Osteoblast (primary cell): ENCODE measurements at regions not wholly inside any gene's neighbourhood (a gene's known extent, or its start where the extent isn't known, plus 50 kb on each side); places are given as distances from the start of the nearest gene placed in this dataset.

Experiments used
- DNase-seq: peaks from one replicate; pipeline ENCODE4 v3.0.0; 2011; ENCODE audit warnings: low spot score, mixed read lengths; ENCODE audit not compliant: insufficient read length; ENCODE audit errors: missing footprints
- H2AFZ ChIP-seq: 2 replicates; pipeline ENCODE4 v1.6.0; 2011; ENCODE audit warnings: mild to moderate bottlenecking, low read length
- H3K27ac ChIP-seq: 2 replicates; pipeline ENCODE4 v1.5.1; 2011; ENCODE audit warnings: mild to moderate bottlenecking, low read depth, low read length, moderate library complexity
- H3K27me3 ChIP-seq: 2 replicates; pipeline ENCODE4 v1.6.0; 2012; ENCODE audit warnings: mild to moderate bottlenecking, control low read depth, inconsistent platforms, low read length, moderate library complexity; ENCODE audit not compliant: insufficient read depth
- H3K36me3 ChIP-seq: 2 replicates; pipeline ENCODE4 v1.5.1; 2011; ENCODE audit warnings: mild to moderate bottlenecking, low read length, control low read depth, moderate library complexity; ENCODE audit not compliant: insufficient read depth
- H3K4me1 ChIP-seq: 2 replicates; pipeline ENCODE4 v1.5.1; 2011; ENCODE audit warnings: mild to moderate bottlenecking, low read length, control low read depth, moderate library complexity; ENCODE audit not compliant: insufficient read depth
- H3K4me2 ChIP-seq: 2 replicates; pipeline ENCODE4 v1.6.0; 2011; ENCODE audit warnings: mild to moderate bottlenecking, low read length; ENCODE audit not compliant: insufficient read depth
- H3K4me3 ChIP-seq: fragments of 200-600 bp; sonication (generic); 3 replicates; pipeline ENCODE4 v1.5.1; 2012; ENCODE audit warnings: mild to moderate bottlenecking, low read length, inconsistent platforms; ENCODE audit not compliant: insufficient read depth
- H3K79me2 ChIP-seq: 2 replicates; pipeline ENCODE4 v1.6.0; 2012; ENCODE audit warnings: mild to moderate bottlenecking, low read length, control low read depth, inconsistent platforms; ENCODE audit not compliant: insufficient read depth
- H3K9me3 ChIP-seq: 2 replicates; pipeline ENCODE4 v1.5.1; 2011; ENCODE audit warnings: low read depth, low read length, control low read depth
- H4K20me1 ChIP-seq: 2 replicates; pipeline ENCODE4 v1.6.0; 2012; ENCODE audit warnings: mild to moderate bottlenecking, low read length, control low read depth; ENCODE audit not compliant: insufficient read depth
- TF ChIP-seq, protein P1 (sequence below): IDR thresholded peaks from 2 replicates; pipeline ENCODE4 v1.5.1; 2011; ENCODE audit warnings: mild to moderate bottlenecking, low read depth, low read length, moderate library complexity; ENCODE audit errors: extremely low read depth

GRCh38 chr10:125341611-125342010 lies 181.2 kb upstream of the CTBP2 start:
- DNase-seq = no peak
- TF ChIP-seq, protein P1, sequence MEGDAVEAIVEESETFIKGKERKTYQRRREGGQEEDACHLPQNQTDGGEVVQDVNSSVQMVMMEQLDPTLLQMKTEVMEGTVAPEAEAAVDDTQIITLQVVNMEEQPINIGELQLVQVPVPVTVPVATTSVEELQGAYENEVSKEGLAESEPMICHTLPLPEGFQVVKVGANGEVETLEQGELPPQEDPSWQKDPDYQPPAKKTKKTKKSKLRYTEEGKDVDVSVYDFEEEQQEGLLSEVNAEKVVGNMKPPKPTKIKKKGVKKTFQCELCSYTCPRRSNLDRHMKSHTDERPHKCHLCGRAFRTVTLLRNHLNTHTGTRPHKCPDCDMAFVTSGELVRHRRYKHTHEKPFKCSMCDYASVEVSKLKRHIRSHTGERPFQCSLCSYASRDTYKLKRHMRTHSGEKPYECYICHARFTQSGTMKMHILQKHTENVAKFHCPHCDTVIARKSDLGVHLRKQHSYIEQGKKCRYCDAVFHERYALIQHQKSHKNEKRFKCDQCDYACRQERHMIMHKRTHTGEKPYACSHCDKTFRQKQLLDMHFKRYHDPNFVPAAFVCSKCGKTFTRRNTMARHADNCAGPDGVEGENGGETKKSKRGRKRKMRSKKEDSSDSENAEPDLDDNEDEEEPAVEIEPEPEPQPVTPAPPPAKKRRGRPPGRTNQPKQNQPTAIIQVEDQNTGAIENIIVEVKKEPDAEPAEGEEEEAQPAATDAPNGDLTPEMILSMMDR = no peak
- H3K79me2 ChIP-seq = no peaks in the 10 kb centered on the region
- H3K36me3 ChIP-seq = no peaks in the 10 kb centered on the region
- H4K20me1 ChIP-seq = peaks cover 2% of the 10 kb centered on the region
- H3K4me2 ChIP-seq = no peak overlapping the region
- no peaks in the 10 kb centered on the region for H3K9me3 ChIP-seq
- no peak overlapping the region for H3K4me3 ChIP-seq
- H2AFZ ChIP-seq = no peak overlapping the region
- H3K27ac ChIP-seq = no peak overlapping the region
- H3K4me1 ChIP-seq = no peaks in the 10 kb centered on the region
- H3K27me3 ChIP-seq = peaks cover 4% of the 10 kb centered on the region

- Histone ChIP-seq H3K4me3 (no peak overlapping the region), H3K36me3 (no peaks in the 10 kb centered on the region), H3K27ac (no peak overlapping the region), H3K9me3 (no peaks in the 10 kb centered on the region), H2AFZ (no peak overlapping the region), H3K4me1 (no peaks in the 10 kb centered on the region), H3K79me2 (no peaks in the 10 kb centered on the region), H3K27me3 (peaks cover 4% of the 10 kb centered on the region), H4K20me1 (peaks cover 2% of the 10 kb centered on the region), H3K4me2 (no peak overlapping the region)
- DNase-seq = no peak
- TF ChIP-seq, protein P1 = no peak
Observed at GRCh38 chr10:125340903-125341302, 180.5 kb upstream of the CTBP2 start.

GRCh38 chr10:125337510-125337909 lies 177.1 kb upstream of the CTBP2 start:
- DNase-seq = no peak
- Histone ChIP-seq H3K36me3 (no peaks in the 10 kb centered on the region), H3K4me3 (no peak overlapping the region), H3K79me2 (no peaks in the 10 kb centered on the region), H3K27me3 (no peaks in the 10 kb centered on the region), H3K4me1 (no peaks in the 10 kb centered on the region), H4K20me1 (peaks cover 2% of the 10 kb centered on the region), H3K4me2 (no peak overlapping the region), H3K27ac (no peak overlapping the region), H3K9me3 (no peaks in the 10 kb centered on the region), H2AFZ (no peak overlapping the region)
- TF ChIP-seq, protein P1 = peak; percentile 8

DNA sequence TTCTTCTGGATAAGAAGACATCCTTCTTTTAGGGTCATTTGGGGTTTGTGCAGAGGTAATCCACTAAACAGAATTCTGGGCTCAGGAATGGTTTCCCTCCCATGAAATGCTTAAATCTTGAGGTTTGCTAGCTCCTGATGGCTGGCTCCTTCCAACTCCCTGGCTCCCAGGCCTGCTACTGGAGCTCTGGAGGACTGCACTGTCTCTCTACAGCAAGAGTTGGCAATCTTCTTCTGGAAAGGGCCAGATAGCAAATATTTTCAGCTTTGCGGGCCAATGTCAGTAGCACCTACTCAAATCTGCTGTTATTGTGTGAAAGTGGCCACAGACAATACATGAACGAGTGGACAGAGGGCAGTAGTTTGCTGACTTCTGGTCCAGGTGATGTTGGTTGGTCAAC lies 174.2 kb upstream of the CTBP2 start:
- no peaks in the 10 kb centered on the region for H4K20me1 ChIP-seq
- no peak overlapping the region for H3K27ac ChIP-seq
- no peaks in the 10 kb centered on the region for H3K36me3 ChIP-seq
- no peak overlapping the region for H3K4me2 ChIP-seq
- H3K27me3 ChIP-seq = no peaks in the 10 kb centered on the region
- TF ChIP-seq, protein P1 = no peak
- no peak for DNase-seq
- no peaks in the 10 kb centered on the region for H3K4me1 ChIP-seq
- H2AFZ ChIP-seq = no peak overlapping the region
- no peaks in the 10 kb centered on the region for H3K9me3 ChIP-seq
- H3K4me3 ChIP-seq = no peak overlapping the region
- no peaks in the 10 kb centered on the region for H3K79me2 ChIP-seq
